Activated CD8-positive, alpha-beta memory T cell treated with anti-CD3 and anti-CD28 coated beads, Interleukin-2, amount 10 ng/mL, durations not matched to agents 7 days and 5 days (primary cell): ENCODE measurements at regions not wholly inside any gene's neighbourhood (a gene's known extent, or its start where the extent isn't known, plus 50 kb on each side); places are given as distances from the start of the nearest gene placed in this dataset.

Source experiments
- ATAC-seq: fragments of 150-1000 bp; cut with Tn5 transposase; one replicate; pipeline ENCODE4 v1.10.0; 2021; ENCODE audit warnings: moderate library complexity
- CTCF ChIA-PET: fragments of 350-600 bp; sonication (Branson Sonifier 250); formaldehyde crosslinking; loops from one replicate; lab custom pipeline; 2021; ENCODE audit warnings: antibody characterized with exemption; lab: Charles Lee
- DNase-seq: peaks from one replicate; pipeline ENCODE4 v3.0.0-alpha.2; 2020
- H3K27ac Mint-ChIP-seq: one replicate; pipeline ENCODE4 v1.8.0; 2021; ENCODE audit warnings: mild to moderate bottlenecking, mixed read lengths
- H3K27me3 Mint-ChIP-seq: one replicate; pipeline ENCODE4 v1.8.0; 2021; ENCODE audit warnings: mixed read lengths
- H3K36me3 Mint-ChIP-seq: one replicate; pipeline ENCODE4 v1.8.0; 2021; ENCODE audit warnings: mild to moderate bottlenecking, mixed read lengths
- H3K4me1 Mint-ChIP-seq: one replicate; pipeline ENCODE4 v1.8.0; 2021; ENCODE audit warnings: mixed read lengths
- H3K4me3 Mint-ChIP-seq: one replicate; pipeline ENCODE4 v1.8.0; 2021; ENCODE audit warnings: mild to moderate bottlenecking, moderate library complexity, mixed read lengths
- H3K9me3 Mint-ChIP-seq: one replicate; pipeline ENCODE4 v1.8.0; 2022; ENCODE audit warnings: low read depth, mixed read lengths

DNA sequence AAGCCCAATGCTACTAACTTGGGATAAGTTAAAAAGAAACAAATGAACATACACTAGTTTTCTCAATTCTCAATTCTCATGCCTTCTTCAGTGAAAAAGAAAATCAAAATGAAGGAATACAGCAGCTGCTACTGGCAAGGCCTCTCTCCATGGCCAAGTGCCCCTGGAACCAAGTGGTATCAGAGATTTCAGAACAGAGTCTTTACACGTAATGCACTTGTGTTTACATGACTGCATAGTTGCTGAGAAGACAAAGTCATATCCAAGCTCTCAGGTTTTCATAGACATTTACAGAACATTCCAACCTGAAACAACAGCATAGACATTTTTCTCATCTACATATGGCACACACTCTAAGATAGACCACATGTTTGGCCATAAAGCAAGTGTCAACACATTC lies 789.9 kb downstream of the CBLN2 start:
- no peaks in the 10 kb centered on the region for H3K36me3 Mint-ChIP-seq
- H3K4me3 Mint-ChIP-seq: no peak overlapping the region
- DNase-seq (no peak), ATAC-seq (no peak)
- H3K4me1 Mint-ChIP-seq: no peaks in the 10 kb centered on the region
- CTCF ChIA-PET: no interaction called here
- H3K27ac Mint-ChIP-seq: no peak overlapping the region
- peaks cover 22% of the 10 kb centered on the region for H3K9me3 Mint-ChIP-seq
- H3K27me3 Mint-ChIP-seq: no peaks in the 10 kb centered on the region

DNA sequence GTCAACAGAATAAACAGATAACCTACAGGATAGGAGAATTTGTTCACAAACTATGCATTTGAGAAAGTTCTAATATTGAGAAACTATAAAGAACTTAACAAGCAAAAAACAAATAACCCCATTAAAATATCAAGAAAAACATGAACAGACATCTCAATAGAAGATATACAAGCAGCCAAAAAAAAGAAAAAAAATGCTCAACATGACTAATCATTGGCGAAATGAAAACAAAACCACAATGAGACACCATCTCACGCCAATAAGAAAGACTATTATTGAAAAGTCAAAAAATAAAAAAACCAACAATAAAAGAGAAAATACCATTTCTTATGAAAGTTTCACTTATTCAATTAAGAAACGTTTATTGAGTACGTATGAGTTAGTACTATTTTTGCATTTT lies 800.5 kb downstream of the CBLN2 start:
- Mint-ChIP-seq H3K27ac (no peak overlapping the region), H3K9me3 (peaks cover 18% of the 10 kb centered on the region), H3K36me3 (no peaks in the 10 kb centered on the region), H3K4me1 (no peaks in the 10 kb centered on the region), H3K27me3 (no peaks in the 10 kb centered on the region), H3K4me3 (no peak overlapping the region)
- no peak for ATAC-seq
- CTCF ChIA-PET: no interaction called here
- no peak for DNase-seq

DNA sequence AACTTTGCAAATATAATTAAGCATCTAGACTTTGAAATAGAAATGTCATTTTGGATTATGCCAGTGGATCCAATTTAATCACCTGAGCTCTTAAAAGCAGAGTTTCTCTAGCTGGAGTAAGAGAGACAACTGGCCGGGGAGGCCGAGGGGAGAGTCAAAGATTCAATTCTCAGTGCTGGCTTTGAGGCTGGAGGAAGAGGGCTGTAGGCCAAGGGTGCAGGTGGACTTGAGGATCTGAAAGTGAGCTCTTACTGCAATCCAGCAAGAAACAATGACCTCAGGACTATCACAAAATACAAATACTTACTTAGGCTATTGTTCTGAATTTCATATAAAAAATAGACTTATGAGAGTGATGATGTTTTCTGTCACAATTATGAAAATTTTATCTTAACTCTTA lies 814.5 kb downstream of the CBLN2 start:
- H3K36me3 Mint-ChIP-seq: no peaks in the 10 kb centered on the region
- H3K27ac Mint-ChIP-seq: no peak overlapping the region
- H3K9me3 Mint-ChIP-seq: peaks cover 12% of the 10 kb centered on the region
- H3K4me1 Mint-ChIP-seq: no peaks in the 10 kb centered on the region
- H3K4me3 Mint-ChIP-seq: no peak overlapping the region
- no peak for ATAC-seq
- no peaks in the 10 kb centered on the region for H3K27me3 Mint-ChIP-seq
- no peak for DNase-seq
- CTCF ChIA-PET: no interaction called here

DNA sequence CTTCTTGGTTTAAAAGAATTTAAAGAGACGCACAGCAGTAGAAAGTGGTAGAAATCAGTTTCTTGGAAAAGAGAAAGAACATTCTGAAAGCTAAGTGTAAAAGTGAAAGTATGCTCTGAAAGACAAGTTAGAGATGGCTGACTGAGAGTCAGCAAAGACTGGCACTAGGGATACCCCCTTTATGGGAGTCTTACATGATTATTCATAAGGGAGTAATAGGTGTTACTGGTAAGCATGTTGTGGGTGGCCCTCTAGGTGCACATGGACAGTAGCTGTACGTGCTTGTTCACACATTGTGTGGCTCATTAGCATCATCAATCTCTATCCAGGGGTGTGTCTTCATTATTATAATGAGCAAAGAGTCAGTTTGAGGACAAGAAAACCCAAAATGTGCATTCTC lies 816.2 kb downstream of the CBLN2 start:
- H3K27ac Mint-ChIP-seq: no peak overlapping the region
- no peaks in the 10 kb centered on the region for H3K36me3 Mint-ChIP-seq
- no peak overlapping the region for H3K4me3 Mint-ChIP-seq
- H3K9me3 Mint-ChIP-seq: peaks cover 14% of the 10 kb centered on the region
- H3K27me3 Mint-ChIP-seq: no peaks in the 10 kb centered on the region
- CTCF ChIA-PET: no interaction called here
- no peak for DNase-seq
- H3K4me1 Mint-ChIP-seq: no peaks in the 10 kb centered on the region
- no peak for ATAC-seq

DNA sequence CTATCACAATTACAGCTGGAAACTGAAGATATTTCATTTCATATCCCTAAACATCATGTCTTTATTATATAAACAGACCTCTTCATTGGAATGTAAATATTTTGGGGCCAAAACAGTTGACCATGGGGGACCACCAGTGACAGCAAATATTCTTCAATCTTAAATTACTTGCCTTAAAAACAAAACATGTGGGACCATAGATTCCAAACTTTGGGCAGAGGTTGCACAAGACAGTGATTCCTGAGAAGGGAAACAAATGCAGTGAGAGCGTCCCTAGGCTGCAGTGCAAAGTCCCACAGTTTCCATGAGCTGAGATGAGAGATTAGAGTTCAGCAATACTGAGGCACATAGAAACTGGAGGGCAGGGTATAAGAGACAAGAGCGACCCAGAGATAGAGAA lies 818.9 kb downstream of the CBLN2 start:
- Mint-ChIP-seq H3K9me3 (peaks cover 17% of the 10 kb centered on the region), H3K4me1 (no peaks in the 10 kb centered on the region), H3K4me3 (no peak overlapping the region), H3K27me3 (no peaks in the 10 kb centered on the region), H3K27ac (no peak overlapping the region), H3K36me3 (no peaks in the 10 kb centered on the region)
- ATAC-seq (no peak), DNase-seq (no peak)
- CTCF ChIA-PET: no interaction called here

DNA sequence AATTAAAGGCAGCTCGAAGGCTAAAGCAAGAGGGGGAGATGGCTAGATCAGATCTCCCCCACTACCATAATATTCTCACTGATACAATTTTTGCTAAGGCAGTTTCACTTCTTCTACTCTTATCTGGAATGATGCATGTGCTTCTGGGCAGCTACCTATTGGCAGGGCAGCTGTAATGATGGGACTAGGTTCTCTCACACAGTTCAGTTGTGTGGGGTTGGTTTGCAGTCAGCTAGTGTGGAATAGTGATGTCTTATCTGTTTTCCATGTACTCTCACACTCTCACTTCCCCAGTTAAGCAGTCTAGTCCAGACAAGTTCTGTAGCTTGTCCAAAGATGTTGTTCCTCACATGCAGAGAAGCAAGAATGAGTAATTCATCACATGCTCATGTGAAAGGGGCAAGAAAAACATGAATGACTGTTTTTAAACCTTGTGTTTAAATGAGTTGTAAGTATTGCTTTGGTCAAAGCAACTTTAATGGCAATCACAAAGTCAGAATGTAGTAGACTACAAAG lies 836.1 kb downstream of the CBLN2 start:
- Mint-ChIP-seq H3K36me3 (no peaks in the 10 kb centered on the region), H3K9me3 (peaks cover 3% of the 10 kb centered on the region), H3K27ac (no peak overlapping the region)

DNA sequence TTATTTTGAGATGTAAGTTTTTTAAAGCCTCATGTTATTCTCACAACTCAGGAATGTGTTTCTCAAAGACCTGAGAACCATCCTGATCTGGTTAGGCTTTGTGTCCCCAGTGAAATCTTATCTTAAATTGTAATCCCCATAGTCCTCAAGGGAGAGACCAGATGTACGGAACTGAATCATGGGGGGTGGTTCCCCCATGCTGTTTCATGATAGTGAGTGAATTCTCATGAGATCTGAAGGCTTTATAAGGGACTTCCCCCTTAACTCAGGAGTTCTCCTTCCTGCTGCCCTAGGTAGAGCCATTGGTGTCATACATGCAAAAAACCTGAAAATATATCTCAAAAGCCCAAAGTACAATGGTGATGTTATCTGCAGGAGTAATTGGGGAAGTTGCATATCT lies 836.7 kb downstream of the CBLN2 start:
- CTCF ChIA-PET: no interaction called here

More for the DNA sequence above, 836.1 kb downstream of the CBLN2 start:
- CTCF ChIA-PET: no interaction called here
- no peak for DNase-seq
- ATAC-seq: no peak
- H3K4me3 Mint-ChIP-seq: no peak overlapping the region
- H3K27me3 Mint-ChIP-seq: no peaks in the 10 kb centered on the region
- no peaks in the 10 kb centered on the region for H3K4me1 Mint-ChIP-seq

DNA sequence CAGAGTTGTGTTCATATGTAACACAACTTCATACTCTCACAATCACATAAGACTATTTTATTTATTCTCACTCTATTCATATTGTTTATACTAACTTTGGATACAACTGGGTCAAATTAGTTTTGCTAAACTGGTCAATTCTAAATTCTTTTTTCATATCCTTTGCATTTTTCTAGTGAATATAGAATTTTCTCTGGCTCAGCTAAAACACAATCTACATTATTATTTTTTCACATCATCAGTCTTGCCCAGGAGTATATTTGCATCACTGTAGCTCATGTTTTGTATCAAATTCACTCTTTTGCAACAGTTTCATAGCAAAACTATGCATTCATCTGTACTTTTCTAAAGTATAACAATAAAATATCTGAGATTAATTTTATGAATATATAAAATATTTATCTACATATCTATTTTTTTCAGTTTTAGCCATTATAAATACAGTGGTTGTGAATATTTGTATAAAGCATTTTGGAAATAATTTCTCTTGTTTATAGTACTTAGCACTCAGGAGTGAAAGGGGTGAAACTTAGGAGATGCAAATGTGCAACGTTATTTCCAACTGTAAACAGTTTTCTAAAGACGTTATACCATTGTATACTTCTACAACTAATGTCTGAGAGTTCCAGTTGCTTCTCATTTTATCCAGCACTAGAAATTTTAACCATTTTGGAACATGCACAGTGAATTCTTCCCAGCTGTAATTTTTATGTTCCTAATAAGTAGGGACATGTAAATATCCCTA lies 854.6 kb downstream of the CBLN2 start:
- H3K27me3 Mint-ChIP-seq: no peaks in the 10 kb centered on the region

More for the DNA sequence above, 836.7 kb downstream of the CBLN2 start:
- DNase-seq: no peak
- ATAC-seq: no peak
- Mint-ChIP-seq H3K9me3 (peaks cover 3% of the 10 kb centered on the region), H3K4me1 (no peaks in the 10 kb centered on the region), H3K27me3 (no peaks in the 10 kb centered on the region), H3K27ac (no peak overlapping the region), H3K4me3 (no peak overlapping the region), H3K36me3 (no peaks in the 10 kb centered on the region)

DNA sequence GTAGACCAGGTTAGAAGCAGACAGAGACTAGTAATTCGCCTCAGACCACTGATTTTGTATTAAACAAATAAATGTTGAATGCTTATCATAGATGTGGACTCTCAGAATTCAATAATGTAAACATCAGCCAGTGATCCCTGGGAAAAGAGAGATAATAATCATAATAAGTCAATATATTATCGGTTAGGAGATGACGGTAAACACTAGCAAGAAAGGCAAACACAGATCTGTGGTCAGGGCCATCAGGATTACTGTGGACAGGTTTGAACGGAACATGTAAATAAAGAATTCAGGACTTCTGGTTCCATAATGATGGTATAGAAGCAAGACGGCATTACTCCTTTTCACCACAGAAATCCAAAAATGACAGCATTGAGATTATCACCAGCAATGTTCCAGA lies 861.6 kb downstream of the CBLN2 start:
- H3K9me3 Mint-ChIP-seq: peaks cover 22% of the 10 kb centered on the region
- ATAC-seq: no peak
- no peak overlapping the region for H3K4me3 Mint-ChIP-seq
- H3K36me3 Mint-ChIP-seq: no peaks in the 10 kb centered on the region
- CTCF ChIA-PET: no interaction called here
- H3K27me3 Mint-ChIP-seq: no peaks in the 10 kb centered on the region
- H3K4me1 Mint-ChIP-seq: no peaks in the 10 kb centered on the region
- H3K27ac Mint-ChIP-seq: no peak overlapping the region
- DNase-seq: no peak

More for the DNA sequence above, 854.6 kb downstream of the CBLN2 start:
- H3K27ac Mint-ChIP-seq: no peak overlapping the region
- DNase-seq (no peak), ATAC-seq (no peak)
- no peak overlapping the region for H3K4me3 Mint-ChIP-seq
- CTCF ChIA-PET: no interaction called here
- H3K9me3 Mint-ChIP-seq: peaks cover 15% of the 10 kb centered on the region
- H3K4me1 Mint-ChIP-seq: no peaks in the 10 kb centered on the region
- no peaks in the 10 kb centered on the region for H3K36me3 Mint-ChIP-seq

DNA sequence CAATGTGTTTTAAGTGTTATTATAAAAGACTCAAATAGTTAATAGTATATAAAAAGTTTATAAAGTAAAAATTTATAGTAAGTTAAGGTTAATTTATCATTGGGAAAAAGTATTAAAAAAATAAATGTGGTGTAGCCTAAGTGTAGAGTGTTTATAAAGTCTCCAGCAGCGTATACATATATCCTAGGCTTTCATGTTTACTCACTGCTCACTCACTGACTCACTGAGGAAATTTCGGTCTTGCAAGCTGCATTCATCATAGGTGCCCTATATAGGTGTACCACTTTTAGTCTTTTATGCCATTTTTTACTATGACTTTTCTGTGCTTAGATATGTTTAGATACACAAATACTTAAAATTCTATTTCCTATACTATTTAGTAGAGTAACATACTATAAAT lies 866.0 kb downstream of the CBLN2 start:
- Mint-ChIP-seq H3K4me1 (no peaks in the 10 kb centered on the region), H3K27ac (no peak overlapping the region), H3K36me3 (no peaks in the 10 kb centered on the region), H3K27me3 (no peaks in the 10 kb centered on the region), H3K9me3 (peaks cover 11% of the 10 kb centered on the region), H3K4me3 (no peak overlapping the region)
- no peak for ATAC-seq
- CTCF ChIA-PET: no interaction called here
- DNase-seq: no peak

DNA sequence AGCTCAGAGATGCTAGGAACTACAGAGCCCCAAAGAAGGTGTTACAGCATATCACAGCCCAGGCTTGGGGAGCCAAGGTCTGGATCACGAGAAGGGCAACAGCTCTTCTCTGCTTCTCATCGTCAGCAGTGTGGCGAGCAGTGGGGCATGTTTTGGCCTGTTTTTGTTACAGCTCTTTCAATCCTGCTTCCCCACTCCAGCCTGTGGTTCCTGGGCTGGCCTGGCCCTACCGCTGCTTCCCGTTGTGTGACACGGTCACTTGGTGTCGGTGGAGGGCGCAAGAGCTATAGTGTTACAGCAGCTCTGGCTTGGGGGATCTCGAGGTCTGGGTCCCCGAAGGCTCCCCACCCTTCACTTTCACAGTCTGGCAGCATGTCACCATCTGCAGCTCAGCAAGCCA lies 870.2 kb downstream of the CBLN2 start:
- CTCF ChIA-PET: no interaction called here
- no peak overlapping the region for H3K27ac Mint-ChIP-seq
- no peaks in the 10 kb centered on the region for H3K27me3 Mint-ChIP-seq
- peaks cover 4% of the 10 kb centered on the region for H3K9me3 Mint-ChIP-seq
- H3K36me3 Mint-ChIP-seq: no peaks in the 10 kb centered on the region
- no peak for ATAC-seq
- no peaks in the 10 kb centered on the region for H3K4me1 Mint-ChIP-seq
- DNase-seq: no peak
- no peak overlapping the region for H3K4me3 Mint-ChIP-seq

DNA sequence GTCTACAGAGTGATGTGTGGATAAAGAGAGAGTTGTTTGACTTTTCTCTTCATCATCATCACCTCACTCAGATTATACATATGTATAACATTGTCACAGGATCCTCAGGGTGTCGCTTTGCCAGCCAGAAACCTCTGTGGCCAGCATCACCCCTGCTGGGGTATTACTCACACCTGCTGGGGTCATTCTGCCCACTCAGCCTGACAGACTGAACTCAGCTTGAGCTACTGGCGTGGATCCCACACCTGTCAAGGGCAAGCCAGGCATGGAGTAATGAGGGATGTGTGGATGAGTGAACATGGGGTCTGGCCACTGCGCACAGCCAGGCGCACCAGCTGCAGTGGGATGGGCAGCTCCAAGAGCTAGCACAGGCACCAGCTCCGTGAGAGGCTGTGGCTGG lies 870.6 kb downstream of the CBLN2 start:
- CTCF ChIA-PET: no interaction called here
- no peaks in the 10 kb centered on the region for H3K4me1 Mint-ChIP-seq
- no peak overlapping the region for H3K27ac Mint-ChIP-seq
- DNase-seq (no peak), ATAC-seq (no peak)
- no peaks in the 10 kb centered on the region for H3K27me3 Mint-ChIP-seq
- peaks cover 5% of the 10 kb centered on the region for H3K9me3 Mint-ChIP-seq
- no peaks in the 10 kb centered on the region for H3K36me3 Mint-ChIP-seq
- H3K4me3 Mint-ChIP-seq: no peak overlapping the region

DNA sequence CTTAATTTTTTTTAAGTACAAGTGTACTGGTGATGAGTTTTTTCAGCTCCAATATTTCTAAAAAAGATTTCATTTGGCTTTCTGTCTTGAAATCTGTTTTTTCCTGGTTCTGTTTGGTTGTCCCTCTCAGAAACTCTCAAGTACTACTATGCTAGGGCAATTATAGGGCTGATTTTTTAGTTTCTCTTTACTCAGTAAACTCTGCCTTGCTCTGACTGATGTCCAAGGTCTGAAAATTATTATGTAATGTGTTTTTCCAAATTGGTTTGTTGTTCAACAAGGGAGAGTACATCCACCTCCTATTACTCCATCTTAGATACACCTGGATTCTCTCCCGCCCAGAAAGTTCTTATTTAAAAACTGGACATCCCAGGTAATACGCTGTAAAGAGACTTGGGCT lies 877.7 kb downstream of the CBLN2 start:
- no peak overlapping the region for H3K4me3 Mint-ChIP-seq
- H3K9me3 Mint-ChIP-seq: peaks cover 7% of the 10 kb centered on the region
- H3K27me3 Mint-ChIP-seq: no peaks in the 10 kb centered on the region
- DNase-seq (no peak), ATAC-seq (no peak)
- no peak overlapping the region for H3K27ac Mint-ChIP-seq
- H3K36me3 Mint-ChIP-seq: no peaks in the 10 kb centered on the region
- CTCF ChIA-PET: no interaction called here
- H3K4me1 Mint-ChIP-seq: no peaks in the 10 kb centered on the region

DNA sequence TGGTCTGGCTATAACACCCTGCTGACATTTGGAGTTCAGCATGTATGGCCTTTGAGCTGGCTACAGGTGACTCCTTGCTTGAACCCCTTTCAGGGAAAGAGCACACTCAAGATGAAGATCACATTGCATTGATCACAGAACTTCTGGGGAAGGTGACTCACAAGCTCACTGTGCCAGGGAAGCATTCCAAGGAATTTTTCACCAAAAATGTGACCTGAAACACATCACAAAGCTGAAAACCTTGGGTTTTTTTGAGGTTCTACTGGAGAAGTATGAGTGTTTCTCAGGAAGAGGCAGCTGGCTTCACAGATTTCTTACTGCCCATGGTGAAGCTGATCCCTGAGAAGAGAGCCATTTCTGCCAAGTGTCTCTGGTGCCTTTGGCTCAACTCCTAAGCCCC lies 879.0 kb downstream of the CBLN2 start:
- CTCF ChIA-PET: no interaction called here
- Mint-ChIP-seq H3K27ac (no peak overlapping the region), H3K36me3 (no peaks in the 10 kb centered on the region), H3K4me1 (no peaks in the 10 kb centered on the region), H3K9me3 (peaks cover 7% of the 10 kb centered on the region), H3K27me3 (no peaks in the 10 kb centered on the region), H3K4me3 (no peak overlapping the region)
- ATAC-seq (no peak), DNase-seq (no peak)
